Caco-2 (cell line): ENCODE measurements at regions not wholly inside any gene's neighbourhood (a gene's known extent, or its start where the extent isn't known, plus 50 kb on each side); places are given as distances from the start of the nearest gene placed in this dataset.

ENCODE experiments used
- BruUV-seq: library from RNA; stranded (reverse); fragments of 400-500 nt; replicated peaks from 2 replicates; lab custom pipeline; 2021; lab: Mats Ljungman, UMichigan
- CTCF ChIA-PET: fragments of 300-600 bp; sonication (Branson Sonifier 250); formaldehyde crosslinking; loops from one replicate; lab custom pipeline; 2022; ENCODE audit warnings: antibody characterized with exemption; lab: Charles Lee
- POLR2A ChIA-PET: fragments of 300-600 bp; sonication (Branson Sonifier 250); formaldehyde crosslinking; loops from one replicate; lab custom pipeline; 2022; ENCODE audit warnings: antibody characterized with exemption; lab: Charles Lee
- DNase-seq, 2 experiments: peaks; one replicate each; pipeline versions ENCODE4 v3.0.0 to v3.0.0-alpha.2; 2020 to 2022
- H3K27me3 ChIP-seq: replicated peaks from 2 replicates; pipeline ENCODE4 v1.6.0; 2011; ENCODE audit warnings: low read length; ENCODE audit not compliant: control insufficient read depth, insufficient read depth
- H3K36me3 ChIP-seq: 2 replicates; pipeline ENCODE4 v1.5.1; 2011; ENCODE audit warnings: low read length; ENCODE audit not compliant: control insufficient read depth, insufficient read depth
- H3K4me1 ChIP-seq: fragments of 250-450 bp; sonication (Bioruptor Pico); 2 replicates; pipeline ENCODE4 v1.5.1; 2020; ENCODE audit warnings: mild to moderate bottlenecking
- H3K4me3 ChIP-seq: 2 replicates; pipeline ENCODE4 v1.5.1; 2011; ENCODE audit warnings: low read depth, mild to moderate bottlenecking, control low read depth, low read length
- H3K9me3 ChIP-seq: fragments of 250-450 bp; sonication (Bioruptor Pico); 2 replicates; pipeline ENCODE4 v1.5.1; 2020; ENCODE audit warnings: mild to moderate bottlenecking, moderate library complexity
- H3K27ac Mint-ChIP-seq: one replicate; pipeline ENCODE4 v1.8.0; 2022; ENCODE audit warnings: mixed read lengths; ENCODE audit not compliant: unreplicated experiment
- H3K27me3 Mint-ChIP-seq: one replicate; pipeline ENCODE4 v1.8.0; 2022; ENCODE audit warnings: mixed read lengths; ENCODE audit not compliant: insufficient read depth, unreplicated experiment
- H3K36me3 Mint-ChIP-seq: one replicate; pipeline ENCODE4 v1.8.0; 2022; ENCODE audit warnings: mild to moderate bottlenecking, mixed read lengths; ENCODE audit not compliant: insufficient read depth, unreplicated experiment
- H3K4me1 Mint-ChIP-seq: one replicate; pipeline ENCODE4 v1.8.0; 2022; ENCODE audit warnings: low read depth, mixed read lengths; ENCODE audit not compliant: unreplicated experiment
- H3K4me3 Mint-ChIP-seq: one replicate; pipeline ENCODE4 v1.8.0; 2022; ENCODE audit warnings: mild to moderate bottlenecking, moderate library complexity, mixed read lengths; ENCODE audit not compliant: unreplicated experiment
- H3K9me3 Mint-ChIP-seq: one replicate; pipeline ENCODE4 v1.8.0; 2022; ENCODE audit warnings: mixed read lengths; ENCODE audit not compliant: unreplicated experiment
- CTCF ChIP-seq, 2 experiments: fragments of 200-600 bp in 1 of 2; IDR thresholded peaks; 1 replicate in 1 of 2; 2 replicates in 1 of 2; pipeline versions ENCODE4 v1.5.1 to v1.8.0; 2011 to 2022; ENCODE audit warnings: antibody characterized with exemption in 1 of 2, control low read depth in 1 of 2, inconsistent platforms in 1 of 2, low read depth in 1 of 2, low read length in 1 of 2, mild to moderate bottlenecking in 1 of 2, moderate library complexity in 1 of 2; ENCODE audit not compliant: insufficient read depth in 1 of 2, severe bottlenecking in 1 of 2, unreplicated experiment in 1 of 2
- intact Hi-C: fragments of 100-400 bp; cut with micrococcal nuclease; formaldehyde crosslinking; loops from one replicate; pipeline ENCODE4 v1.10.0; 2022; ENCODE audit not compliant: unreplicated experiment

- Mint-ChIP-seq H3K4me1 (no peaks in the 10 kb centered on the region), H3K27ac (no peak overlapping the region), H3K36me3 (no peaks in the 10 kb centered on the region), H3K4me3 (no peak overlapping the region), H3K27me3 (peaks cover 3% of the 10 kb centered on the region), H3K9me3 (peaks cover 19% of the 10 kb centered on the region)
- Histone ChIP-seq H3K9me3 (no peaks in the 10 kb centered on the region), H3K36me3 (no peaks in the 10 kb centered on the region), H3K27me3 (no peaks in the 10 kb centered on the region), H3K4me1 (no peaks in the 10 kb centered on the region), H3K4me3 (no peak overlapping the region)
- ChIA-PET POLR2A (no interaction called here), CTCF (no interaction called here)
- BruUV-seq: no TSS peak
- no peak for TF ChIP-seq CTCF (IDR thresholded peaks at IDR 0.05; ENCODE audit: insufficient read depth in 1 of 2, low read depth in 1 of 2, low read length in 1 of 2, severe bottlenecking in 1 of 2, unreplicated experiment in 1 of 2)
- intact Hi-C loops: no loop called here
- DNase-seq: no peak
These were observed 932.4 kb downstream of the PCDH18 start for GRCh38 chr4:136599890-136600289.

- intact Hi-C loops: no loop called here
- Mint-ChIP-seq H3K27me3 (no peaks in the 10 kb centered on the region), H3K9me3 (no peaks in the 10 kb centered on the region), H3K4me1 (no peaks in the 10 kb centered on the region), H3K4me3 (no peak overlapping the region), H3K27ac (no peak overlapping the region), H3K36me3 (no peaks in the 10 kb centered on the region)
- Histone ChIP-seq H3K36me3 (no peaks in the 10 kb centered on the region), H3K9me3 (no peaks in the 10 kb centered on the region), H3K4me1 (no peaks in the 10 kb centered on the region), H3K4me3 (no peak overlapping the region), H3K27me3 (no peaks in the 10 kb centered on the region)
- no peak for TF ChIP-seq CTCF (IDR thresholded peaks at IDR 0.05; ENCODE audit: insufficient read depth in 1 of 2, low read depth in 1 of 2, low read length in 1 of 2, severe bottlenecking in 1 of 2, unreplicated experiment in 1 of 2)
- ChIA-PET CTCF (no interaction called here), POLR2A (no interaction called here)
- BruUV-seq: no TSS peak
- DNase-seq: no peak
These were observed 941.9 kb downstream of the PCDH18 start for GRCh38 chr4:136590440-136590839.

GRCh38 chr4:136583567-136583966, 948.7 kb downstream of the PCDH18 start:
- no peaks in the 10 kb centered on the region for H3K9me3 Mint-ChIP-seq
- Histone ChIP-seq H3K4me1 (no peaks in the 10 kb centered on the region), H3K9me3 (no peaks in the 10 kb centered on the region), H3K27me3 (no peaks in the 10 kb centered on the region), H3K36me3 (no peaks in the 10 kb centered on the region), H3K4me3 (no peak overlapping the region)
- H3K36me3 Mint-ChIP-seq: no peaks in the 10 kb centered on the region
- ChIA-PET CTCF (no interaction called here), POLR2A (no interaction called here)
- TF ChIP-seq CTCF (IDR thresholded peaks at IDR 0.05; ENCODE audit: insufficient read depth in 1 of 2, low read depth in 1 of 2, low read length in 1 of 2, severe bottlenecking in 1 of 2, unreplicated experiment in 1 of 2): no peak
- no peak for DNase-seq
- no TSS peak for BruUV-seq
- no peaks in the 10 kb centered on the region for H3K4me1 Mint-ChIP-seq
- H3K27ac Mint-ChIP-seq: no peak overlapping the region
- H3K27me3 Mint-ChIP-seq: no peaks in the 10 kb centered on the region
- H3K4me3 Mint-ChIP-seq: no peak overlapping the region
- intact Hi-C loops: no loop called here
